ENCODE measurements at regions not wholly inside any gene's neighbourhood (a gene's known extent, or its start where the extent isn't known, plus 50 kb on each side); places are given as distances from the start of the nearest gene placed in this dataset.

- no peak for TF ChIP-seq CTCF (IDR thresholded peaks at IDR 0.05)
- no peak for TF ChIP-seq EP300 (IDR thresholded peaks at IDR 0.05)
- no peak for TF ChIP-seq POLR2AphosphoS5 (IDR thresholded peaks at IDR 0.05)
- no peak for TF ChIP-seq POLR2A (IDR thresholded peaks at IDR 0.05)
Observed at GRCh38 chr18:70558371-70558770, 269.5 kb downstream of the SOCS6 start.

GRCh38 chr18:70554854-70555445, 266.1 kb downstream of the SOCS6 start:
- TF ChIP-seq EP300 (IDR thresholded peaks at IDR 0.05) = no peak
- no peak for TF ChIP-seq CTCF (IDR thresholded peaks at IDR 0.05)
- no peak for TF ChIP-seq POLR2AphosphoS5 (IDR thresholded peaks at IDR 0.05)
- DNase-seq (ENCODE audit: low spot score in 2 of 2) = no peak
- Histone ChIP-seq H3K27ac (no peak overlapping the region), H3K9me3 (no peaks in the 10 kb centered on the region), H3K27me3 (no peaks in the 10 kb centered on the region), H3K4me1 (no peaks in the 10 kb centered on the region), H3K36me3 (no peaks in the 10 kb centered on the region), H3K4me3 (no peak overlapping the region)
- 84% methylated on average over 2 of the region's 2 CpGs for WGBS

More at GRCh38 chr18:70558371-70558770, 269.5 kb downstream of the SOCS6 start:
- Histone ChIP-seq H3K27me3 (no peaks in the 10 kb centered on the region), H3K36me3 (no peaks in the 10 kb centered on the region), H3K4me1 (no peaks in the 10 kb centered on the region), H3K9me3 (no peaks in the 10 kb centered on the region), H3K4me3 (no peak overlapping the region), H3K27ac (no peak overlapping the region)
- no peak for DNase-seq (ENCODE audit: low spot score in 2 of 2)
- 84% methylated on average over 1 of the region's 1 CpG for WGBS

- Histone ChIP-seq H3K9me3 (no peaks in the 10 kb centered on the region), H3K36me3 (no peaks in the 10 kb centered on the region), H3K27ac (no peak overlapping the region), H3K4me1 (no peaks in the 10 kb centered on the region), H3K27me3 (no peaks in the 10 kb centered on the region), H3K4me3 (no peak overlapping the region)
- TF ChIP-seq EP300 (IDR thresholded peaks at IDR 0.05) (no peak), POLR2AphosphoS5 (IDR thresholded peaks at IDR 0.05) (no peak), POLR2A (IDR thresholded peaks at IDR 0.05) (no peak), CTCF (IDR thresholded peaks at IDR 0.05) (no peak)
- DNase-seq (ENCODE audit: low spot score in 2 of 2) = no peak
- 74% methylated on average over 3 of the region's 3 CpGs for WGBS
Observed at GRCh38 chr18:70553936-70554260, 265.1 kb downstream of the SOCS6 start.

GRCh38 chr18:70553245-70553935, 264.5 kb downstream of the SOCS6 start:
- no peak overlapping the region for H3K4me3 ChIP-seq
- DNase-seq (ENCODE audit: low spot score in 2 of 2) = no peak
- H3K27ac ChIP-seq = no peak overlapping the region
- TF ChIP-seq POLR2AphosphoS5 (IDR thresholded peaks at IDR 0.05) (no peak), POLR2A (IDR thresholded peaks at IDR 0.05) (no peak), CTCF (IDR thresholded peaks at IDR 0.05) (no peak), EP300 (IDR thresholded peaks at IDR 0.05) (no peak)
- H3K4me1 ChIP-seq = no peaks in the 10 kb centered on the region
- H3K36me3 ChIP-seq = no peaks in the 10 kb centered on the region
- 69% methylated on average over 10 of the region's 10 CpGs for WGBS
- no peaks in the 10 kb centered on the region for H3K27me3 ChIP-seq
- H3K9me3 ChIP-seq = no peaks in the 10 kb centered on the region

GRCh38 chr18:70536370-70537062, 247.7 kb downstream of the SOCS6 start:
- TF ChIP-seq EP300 (IDR thresholded peaks at IDR 0.05) (no peak), POLR2A (IDR thresholded peaks at IDR 0.05) (no peak), POLR2AphosphoS5 (IDR thresholded peaks at IDR 0.05) (no peak), CTCF (IDR thresholded peaks at IDR 0.05) (no peak)
- DNase-seq (ENCODE audit: low spot score in 2 of 2) = no peak
- WGBS = 76% methylated on average over 6 of the region's 6 CpGs
- Histone ChIP-seq H3K27me3 (no peaks in the 10 kb centered on the region), H3K4me1 (no peaks in the 10 kb centered on the region), H3K36me3 (no peaks in the 10 kb centered on the region), H3K27ac (no peak overlapping the region), H3K4me3 (no peak overlapping the region), H3K9me3 (peaks cover 3% of the 10 kb centered on the region)

All from suprapubic skin (tissue), 4 donors.